Spleen (tissue), 7 donors: ENCODE measurements at regions not wholly inside any gene's neighbourhood (a gene's known extent, or its start where the extent isn't known, plus 50 kb on each side); places are given as distances from the start of the nearest gene placed in this dataset.

Experiments
- POLR2A ChIP-seq, 3 donors: fragments of 450-650 bp; IDR thresholded peaks; one replicate each; pipeline ENCODE4 v1.5.1; 2017; ENCODE audit warnings: antibody characterized with exemption in 3 of 3, mild to moderate bottlenecking in 1 of 3
- TF ChIP-seq, protein P1 (sequence below), 11 experiments: fragments of 200-600 bp in 7 of 11; fragments of 450-650 bp in 4 of 11; sonication (generic) in 4 of 11; IDR thresholded peaks in 8 of 11; conservative IDR thresholded peaks in 3 of 11; 1 replicate in 7 of 11; 2 replicates in 4 of 11; pipeline versions ENCODE4 v1.4.0 to v1.8.0; 2016 to 2021; ENCODE audit warnings: antibody characterized with exemption in 11 of 11, inconsistent platforms in 4 of 11, mild to moderate bottlenecking in 1 of 11
- donor health status: DM: no; HTN: no; CAD: no; lungs with moderate emphysema.
- donor health status: DM: no; HTN: no; CAD: no.
- donor health status: DM: no; HTN: no; CAD: no.

DNA sequence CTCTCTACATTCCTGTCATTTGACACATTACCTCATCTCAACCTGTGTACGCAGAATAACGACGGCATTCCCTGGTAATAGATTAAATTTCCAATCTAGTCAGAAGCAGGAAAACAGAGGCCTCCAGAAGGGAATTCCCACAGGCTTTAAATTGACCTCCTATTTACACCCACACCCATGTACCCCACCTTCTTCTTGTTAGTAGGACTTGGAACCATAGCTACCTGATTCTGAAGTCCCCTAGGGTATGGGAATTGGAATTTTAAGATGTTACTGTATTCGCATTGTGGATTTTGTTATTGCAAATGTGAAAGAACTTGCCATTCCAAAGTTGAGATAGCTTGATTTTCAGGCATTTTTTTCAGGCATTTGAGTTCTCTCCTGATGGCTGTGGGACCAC lies 377.5 kb upstream of the DYNLRB2 start:
- TF ChIP-seq, protein P1, sequence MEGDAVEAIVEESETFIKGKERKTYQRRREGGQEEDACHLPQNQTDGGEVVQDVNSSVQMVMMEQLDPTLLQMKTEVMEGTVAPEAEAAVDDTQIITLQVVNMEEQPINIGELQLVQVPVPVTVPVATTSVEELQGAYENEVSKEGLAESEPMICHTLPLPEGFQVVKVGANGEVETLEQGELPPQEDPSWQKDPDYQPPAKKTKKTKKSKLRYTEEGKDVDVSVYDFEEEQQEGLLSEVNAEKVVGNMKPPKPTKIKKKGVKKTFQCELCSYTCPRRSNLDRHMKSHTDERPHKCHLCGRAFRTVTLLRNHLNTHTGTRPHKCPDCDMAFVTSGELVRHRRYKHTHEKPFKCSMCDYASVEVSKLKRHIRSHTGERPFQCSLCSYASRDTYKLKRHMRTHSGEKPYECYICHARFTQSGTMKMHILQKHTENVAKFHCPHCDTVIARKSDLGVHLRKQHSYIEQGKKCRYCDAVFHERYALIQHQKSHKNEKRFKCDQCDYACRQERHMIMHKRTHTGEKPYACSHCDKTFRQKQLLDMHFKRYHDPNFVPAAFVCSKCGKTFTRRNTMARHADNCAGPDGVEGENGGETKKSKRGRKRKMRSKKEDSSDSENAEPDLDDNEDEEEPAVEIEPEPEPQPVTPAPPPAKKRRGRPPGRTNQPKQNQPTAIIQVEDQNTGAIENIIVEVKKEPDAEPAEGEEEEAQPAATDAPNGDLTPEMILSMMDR (IDR thresholded peaks at IDR 0.05 in 8 of 11, conservative IDR thresholded peaks at IDR 0.05 in 3 of 11): no peak
- no peak for TF ChIP-seq POLR2A (IDR thresholded peaks at IDR 0.05)
